Keratinocyte (primary cell): ENCODE measurements at regions not wholly inside any gene's neighbourhood (a gene's known extent, or its start where the extent isn't known, plus 50 kb on each side); places are given as distances from the start of the nearest gene placed in this dataset.

ENCODE experiments used
- DNase-seq: peaks from one replicate; pipeline ENCODE4 v3.0.0-alpha.2; 2011; ENCODE audit warnings: low read depth, missing footprints, low spot score
- FAIRE-seq: peaks from 2 replicates; lab custom pipeline; 2011; peaks lifted over from hg19 to GRCh38; lab: Jason Lieb, UNC
- H2AFZ ChIP-seq: 2 replicates; pipeline ENCODE4 v1.6.0; 2012; ENCODE audit warnings: low read length, control low read depth, inconsistent platforms; ENCODE audit not compliant: control insufficient read depth
- H3K27ac ChIP-seq: 2 replicates; pipeline ENCODE4 v1.5.1; 2011; ENCODE audit warnings: low read length; ENCODE audit not compliant: control insufficient read depth, insufficient read depth
- H3K27me3 ChIP-seq: 3 replicates; pipeline ENCODE4 v1.6.0; 2011; ENCODE audit warnings: low read length; ENCODE audit not compliant: control insufficient read depth, insufficient read depth; ENCODE audit errors: extremely low read depth
- H3K36me3 ChIP-seq, 2 experiments: 2 replicates in 1 of 2; 3 replicates in 1 of 2; pipeline ENCODE4 v1.5.1; 2011; ENCODE audit warnings: low read length in 2 of 2, mild to moderate bottlenecking in 1 of 2; ENCODE audit not compliant: control insufficient read depth in 2 of 2, insufficient read depth in 2 of 2; ENCODE audit errors: extremely low read depth in 1 of 2
- H3K4me1 ChIP-seq: 3 replicates; pipeline ENCODE4 v1.5.1; 2011; ENCODE audit warnings: low read length; ENCODE audit not compliant: control insufficient read depth, insufficient read depth; ENCODE audit errors: extremely low read depth
- H3K4me2 ChIP-seq: 3 replicates; pipeline ENCODE4 v1.6.0; 2011; ENCODE audit warnings: low read depth, low read length; ENCODE audit not compliant: control insufficient read depth, insufficient read depth; ENCODE audit errors: extremely low read depth
- H3K4me3 ChIP-seq, 3 experiments: fragments of 200-600 bp in 1 of 3; sonication (generic) in 1 of 3; 2 replicates in 2 of 3; 3 replicates in 1 of 3; pipeline ENCODE4 v1.5.1; 2011 to 2016; ENCODE audit warnings: low read length in 3 of 3, mild to moderate bottlenecking in 3 of 3, control low read depth in 2 of 3, inconsistent platforms in 1 of 3, low read depth in 1 of 3, mixed read lengths in 1 of 3, mixed run types in 1 of 3, moderate library complexity in 1 of 3; ENCODE audit not compliant: control insufficient read depth in 2 of 3, insufficient read depth in 2 of 3; ENCODE audit errors: extremely low read depth in 1 of 3
- H3K79me2 ChIP-seq: 2 replicates; pipeline ENCODE4 v1.6.0; 2012; ENCODE audit warnings: low read length; ENCODE audit not compliant: control insufficient read depth, insufficient read depth
- H3K9ac ChIP-seq: 3 replicates; pipeline ENCODE4 v1.6.0; 2011; ENCODE audit warnings: low read length; ENCODE audit not compliant: control insufficient read depth, insufficient read depth; ENCODE audit errors: extremely low read depth
- H3K9me1 ChIP-seq: 3 replicates; pipeline ENCODE4 v1.6.0; 2011; ENCODE audit warnings: low read length; ENCODE audit not compliant: control insufficient read depth, insufficient read depth; ENCODE audit errors: extremely low read depth
- H3K9me3 ChIP-seq: 2 replicates; pipeline ENCODE4 v1.5.1; 2012; ENCODE audit warnings: low read depth, low read length; ENCODE audit not compliant: control insufficient read depth
- H4K20me1 ChIP-seq: 3 replicates; pipeline ENCODE4 v1.6.0; 2011; ENCODE audit warnings: low read length; ENCODE audit not compliant: control insufficient read depth, insufficient read depth; ENCODE audit errors: extremely low read depth
- CTCF ChIP-seq, 3 experiments: IDR thresholded peaks in 1 of 3; conservative IDR thresholded peaks in 1 of 3; optimal IDR thresholded peaks in 1 of 3; 2 replicates in 2 of 3; 3 replicates in 1 of 3; pipeline versions ENCODE3 to v1.5.1; 2011; ENCODE audit warnings: low read length in 3 of 3, mild to moderate bottlenecking in 3 of 3, moderate library complexity in 2 of 3, control low read depth in 1 of 3, inconsistent platforms in 1 of 3; ENCODE audit not compliant: insufficient read depth in 2 of 3; ENCODE audit errors: extremely low read depth in 1 of 3
- EZH2 ChIP-seq: IDR thresholded peaks from one replicate; pipeline ENCODE4 v1.6.1; 2012; ENCODE audit warnings: inconsistent platforms, mild to moderate bottlenecking, low read length, moderate library complexity
- dilution Hi-C: fragments of 300-500 bp; cut with MboI; formaldehyde crosslinking; loops from one replicate; pipeline ENCODE4 v1.7.0; 2020; ENCODE audit warnings: low sequenced_read_pairs; ENCODE audit not compliant: extremely low pct_ligation_motif_present

DNA sequence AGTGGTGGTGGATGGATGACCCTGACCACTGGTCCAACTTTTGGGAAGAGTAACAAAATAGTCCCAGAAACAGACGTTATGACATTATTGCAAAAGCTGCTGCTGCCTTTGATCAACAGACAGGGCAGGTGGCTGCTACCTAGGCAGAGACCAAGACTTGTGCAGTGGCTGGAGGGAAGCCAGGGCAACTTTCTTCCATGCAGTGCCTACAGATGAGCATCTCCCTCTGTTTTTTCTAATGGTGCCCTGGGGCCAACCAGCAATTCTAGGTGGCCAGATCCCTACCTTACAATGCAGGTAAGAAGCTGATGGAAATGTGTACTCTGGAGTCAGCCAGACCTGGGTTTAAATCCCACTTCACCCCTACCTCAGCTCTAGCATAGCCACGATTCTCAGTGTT lies 283.1 kb upstream of the POU3F1 start:
- H3K9me1 ChIP-seq, result no peaks in the 10 kb centered on the region
- H4K20me1 ChIP-seq, result no peaks in the 10 kb centered on the region
- no peak overlapping the region for H3K4me2 ChIP-seq
- DNase-seq (no peak), FAIRE-seq (no peak)
- no peaks in the 10 kb centered on the region for H3K9me3 ChIP-seq
- H3K79me2 ChIP-seq, result no peaks in the 10 kb centered on the region
- TF ChIP-seq CTCF (optimal IDR thresholded peaks at IDR 0.05 in 1 of 3, IDR thresholded peaks at IDR 0.05 in 1 of 3, conservative IDR thresholded peaks at IDR 0.05 in 1 of 3; ENCODE audit: extremely low read depth in 1 of 3, insufficient read depth in 2 of 3, low read length in 3 of 3) (no peak), EZH2 (no peak)
- H3K4me1 ChIP-seq, result no peaks in the 10 kb centered on the region
- H3K27me3 ChIP-seq, result peaks cover 3% of the 10 kb centered on the region
- no peaks in the 10 kb centered on the region for H3K36me3 ChIP-seq
- no peak overlapping the region for H2AFZ ChIP-seq
- H3K4me3 ChIP-seq, result no peak overlapping the region
- no peak overlapping the region for H3K9ac ChIP-seq
- dilution Hi-C loops, result no loop called here
- no peak overlapping the region for H3K27ac ChIP-seq

DNA sequence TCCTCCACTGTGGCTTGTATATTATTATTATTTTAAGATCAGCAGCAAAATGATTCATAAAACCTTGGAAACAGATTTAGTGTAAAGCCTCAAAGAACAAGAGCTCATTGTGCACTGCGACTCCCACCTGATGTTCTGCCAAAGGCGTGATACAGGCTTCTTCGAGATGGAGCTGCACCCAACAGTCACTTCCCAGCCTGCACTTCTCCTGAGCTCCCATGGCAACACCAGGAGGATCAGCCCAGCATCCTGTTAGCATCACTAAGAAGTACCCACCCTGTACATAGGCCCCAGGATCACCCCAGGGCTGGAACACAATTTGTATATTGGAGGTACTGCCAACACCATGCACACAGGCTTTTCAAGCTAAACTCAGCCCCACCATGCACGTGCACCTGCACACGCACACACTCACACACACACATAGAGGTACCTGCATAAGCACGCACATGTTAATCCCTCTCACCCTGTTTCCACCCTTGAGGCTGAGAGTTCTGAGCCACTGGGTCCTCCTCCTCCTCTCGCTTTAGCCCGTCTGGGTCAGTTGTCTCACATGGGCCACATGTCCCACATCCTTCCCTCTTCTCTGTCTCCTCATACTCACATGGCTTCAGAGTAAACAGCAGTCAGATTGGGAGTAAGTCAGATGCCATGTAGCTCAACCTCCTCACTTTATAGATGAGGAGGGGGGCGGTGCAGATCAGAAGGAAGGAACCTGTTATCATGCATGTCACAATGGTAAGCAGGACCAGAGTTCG lies 281.9 kb upstream of the POU3F1 start:
- no peaks in the 10 kb centered on the region for H3K9me3 ChIP-seq
- FAIRE-seq, result no peak
- no peaks in the 10 kb centered on the region for H3K36me3 ChIP-seq
- no peaks in the 10 kb centered on the region for H4K20me1 ChIP-seq
- H3K4me2 ChIP-seq, result no peak overlapping the region
- H2AFZ ChIP-seq, result no peak overlapping the region
- no peaks in the 10 kb centered on the region for H3K4me1 ChIP-seq
- no peak overlapping the region for H3K27ac ChIP-seq
- dilution Hi-C loops, result no loop called here
- no peaks in the 10 kb centered on the region for H3K79me2 ChIP-seq
- no peak for TF ChIP-seq EZH2
- TF ChIP-seq CTCF (optimal IDR thresholded peaks at IDR 0.05 in 1 of 3, IDR thresholded peaks at IDR 0.05 in 1 of 3, conservative IDR thresholded peaks at IDR 0.05 in 1 of 3; ENCODE audit: extremely low read depth in 1 of 3, insufficient read depth in 2 of 3, low read length in 3 of 3), result no peak
- no peak for DNase-seq
- H3K9ac ChIP-seq, result no peak overlapping the region
- H3K9me1 ChIP-seq, result no peaks in the 10 kb centered on the region
- peaks cover 3% of the 10 kb centered on the region for H3K27me3 ChIP-seq
- no peak overlapping the region for H3K4me3 ChIP-seq
